Ovary (tissue), 7 donors: ENCODE measurements at regions not wholly inside any gene's neighbourhood (a gene's known extent, or its start where the extent isn't known, plus 50 kb on each side); places are given as distances from the start of the nearest gene placed in this dataset.
"Not testable (repeated sequence)": the region's sequence is repeated elsewhere in the genome, so short reads cannot be mapped to it uniquely, and the experiment has no call there.

ENCODE experiments used
- DNase-seq, 5 donors: peaks; one replicate each; pipeline ENCODE4 v3.0.0-alpha.2; 2019 to 2020
- H3K27ac ChIP-seq, 2 donors: fragments of 200-600 bp; one replicate each; pipeline versions ENCODE4 v1.5.1 to v1.8.0; 2019 to 2022
- H3K27me3 ChIP-seq: fragments of 200-600 bp; one replicate; pipeline ENCODE4 v1.8.0; 2022
- H3K36me3 ChIP-seq: fragments of 200-600 bp; sonication (generic); one replicate; pipeline ENCODE4 v1.5.1; 2019
- H3K4me1 ChIP-seq: one replicate; pipeline ENCODE4 v1.8.1; 2013; ENCODE audit warnings: mild to moderate bottlenecking, moderate library complexity; ENCODE audit not compliant: insufficient read depth
- H3K4me3 ChIP-seq: fragments of 200-600 bp; sonication (generic); one replicate; pipeline ENCODE4 v1.5.1; 2017
- H3K9me3 ChIP-seq, 2 donors: fragments of 200-600 bp in 1 of 2; sonication (generic) in 1 of 2; one replicate each; pipeline versions ENCODE4 v1.5.1 to v1.8.1; 2013 to 2019; ENCODE audit warnings: mild to moderate bottlenecking in 1 of 2, moderate library complexity in 1 of 2
- EP300 ChIP-seq: sonication (generic); formaldehyde crosslinking; IDR thresholded peaks from one replicate; pipeline ENCODE4 v1.6.1; 2017; ENCODE audit warnings: antibody characterized with exemption
- POLR2A ChIP-seq: fragments of 450-650 bp; IDR thresholded peaks from one replicate; pipeline ENCODE4 v1.6.1; 2017; ENCODE audit warnings: antibody characterized with exemption, mild to moderate bottlenecking, moderate library complexity
- WGBS, 3 donors: extraction: QIAGEN DNeasy Blood & Tissue Kit in 1 of 3; methylation state at CpG; one replicate each; pipeline versions ENCODE4 v1.1.5 to v1.1.7; 2013 to 2017; 5-methylcytosine and 5-hydroxymethylcytosine counted together
- intact Hi-C, 4 donors: fragments of 100-400 bp; cut with DNase I; formaldehyde crosslinking; loops; one replicate each; pipeline versions ENCODE4 v1.11.0 to v1.15.1; 2022 to 2023
- TF ChIP-seq, protein P1 (sequence below), 3 donors: fragments of 450-650 bp in 2 of 3; fragments of 200-600 bp in 1 of 3; IDR thresholded peaks; one replicate each; pipeline versions ENCODE4 v1.5.1 to v1.8.0; 2016 to 2022; ENCODE audit warnings: antibody characterized with exemption in 3 of 3, mild to moderate bottlenecking in 1 of 3
- donor health status: DM: no; HTN: no; CAD: no; lungs with moderate emphysema.
- donor health status: DM: no; HTN: no; CAD: no.
- donor health status: Bipolar disorder and iron deficiency.
- donor health status: DM: no; HTN: no; CAD: no.
- donor health status: DM: yes; HTN: yes; CAD: no.

- no peaks in the 10 kb centered on the region for H3K9me3 ChIP-seq
- DNase-seq = no peak
- WGBS, 3 donors = 73 to 92% (median 91%) methylated on average over 1 of the region's 1 CpG
- H3K27me3 ChIP-seq = no peaks in the 10 kb centered on the region
- no peak overlapping the region for H3K27ac ChIP-seq
- no peak overlapping the region for H3K4me3 ChIP-seq
- H3K4me1 ChIP-seq = no peaks in the 10 kb centered on the region
- TF ChIP-seq, protein P1, sequence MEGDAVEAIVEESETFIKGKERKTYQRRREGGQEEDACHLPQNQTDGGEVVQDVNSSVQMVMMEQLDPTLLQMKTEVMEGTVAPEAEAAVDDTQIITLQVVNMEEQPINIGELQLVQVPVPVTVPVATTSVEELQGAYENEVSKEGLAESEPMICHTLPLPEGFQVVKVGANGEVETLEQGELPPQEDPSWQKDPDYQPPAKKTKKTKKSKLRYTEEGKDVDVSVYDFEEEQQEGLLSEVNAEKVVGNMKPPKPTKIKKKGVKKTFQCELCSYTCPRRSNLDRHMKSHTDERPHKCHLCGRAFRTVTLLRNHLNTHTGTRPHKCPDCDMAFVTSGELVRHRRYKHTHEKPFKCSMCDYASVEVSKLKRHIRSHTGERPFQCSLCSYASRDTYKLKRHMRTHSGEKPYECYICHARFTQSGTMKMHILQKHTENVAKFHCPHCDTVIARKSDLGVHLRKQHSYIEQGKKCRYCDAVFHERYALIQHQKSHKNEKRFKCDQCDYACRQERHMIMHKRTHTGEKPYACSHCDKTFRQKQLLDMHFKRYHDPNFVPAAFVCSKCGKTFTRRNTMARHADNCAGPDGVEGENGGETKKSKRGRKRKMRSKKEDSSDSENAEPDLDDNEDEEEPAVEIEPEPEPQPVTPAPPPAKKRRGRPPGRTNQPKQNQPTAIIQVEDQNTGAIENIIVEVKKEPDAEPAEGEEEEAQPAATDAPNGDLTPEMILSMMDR (IDR thresholded peaks at IDR 0.05) = no peak
- TF ChIP-seq EP300 = no peak
- no peak for TF ChIP-seq POLR2A
- H3K36me3 ChIP-seq = no peaks in the 10 kb centered on the region
- intact Hi-C loops = no loop called here
These were observed 371.5 kb downstream of the PRELID2 start for GRCh38 chr5:145463634-145464033.

DNA sequence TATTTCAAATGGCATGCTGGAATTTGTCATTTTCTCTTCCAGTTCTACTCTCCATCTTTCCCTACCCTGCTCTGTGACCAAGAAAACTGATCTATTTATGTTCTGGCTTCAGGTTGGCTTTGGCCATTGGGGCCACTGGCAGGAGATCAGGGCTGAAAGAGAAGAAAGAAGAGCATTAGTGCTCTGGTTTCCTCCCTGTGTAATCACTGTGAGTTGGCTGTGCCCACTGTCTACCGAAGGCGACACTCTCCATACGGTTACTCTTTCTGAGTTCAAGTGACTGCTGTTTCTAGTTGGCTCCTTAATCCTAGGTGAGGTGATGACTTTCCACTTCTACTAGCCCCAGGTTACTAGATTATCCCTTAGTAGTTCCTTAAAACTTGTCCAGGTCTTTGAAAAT is 372.6 kb downstream of the PRELID2 start:
- 90 to 94% (median 92%) methylated on average over 3 of the region's 3 CpGs for WGBS, 3 donors
- Histone ChIP-seq H3K4me3 (no peak overlapping the region), H3K4me1 (no peaks in the 10 kb centered on the region), H3K9me3 (no peaks in the 10 kb centered on the region), H3K27me3 (no peaks in the 10 kb centered on the region), H3K36me3 (no peaks in the 10 kb centered on the region), H3K27ac (no peak overlapping the region)
- intact Hi-C loops = no loop called here
- TF ChIP-seq, protein P1 (IDR thresholded peaks at IDR 0.05) = no peak
- TF ChIP-seq POLR2A (no peak), EP300 (no peak)
- DNase-seq = no peak

DNA sequence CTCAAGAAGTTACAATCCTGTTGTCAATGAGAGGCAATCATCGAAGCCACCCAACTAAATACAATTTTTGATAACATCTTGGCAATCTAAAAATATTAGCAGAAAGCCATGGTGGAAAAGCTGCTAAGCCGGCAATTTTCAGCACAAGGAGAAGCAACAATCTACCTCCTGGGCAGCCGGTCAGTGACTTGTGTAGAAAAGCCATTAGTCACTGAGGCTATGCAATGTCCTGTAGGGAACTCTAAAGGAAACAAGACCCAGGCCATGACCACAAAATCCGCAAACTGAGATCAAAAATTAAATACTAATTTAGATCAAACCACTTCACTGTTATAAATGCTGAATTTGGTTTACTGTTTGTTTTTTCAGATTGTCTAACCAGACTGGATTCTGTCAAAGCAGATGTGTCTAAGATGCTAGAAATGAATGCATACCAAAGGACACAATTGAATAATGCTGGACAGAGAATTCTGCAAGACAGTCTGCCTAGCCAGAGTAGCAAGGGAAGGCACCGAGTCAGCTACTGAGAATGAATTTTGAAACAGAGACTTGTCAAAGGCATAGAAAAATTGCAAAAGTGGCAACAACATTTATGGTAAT is 384.8 kb downstream of the PRELID2 start:
- intact Hi-C loops = no loop called here
- WGBS, 3 donors = 84 to 93% (median 85%) methylated on average over 5 of the region's 5 CpGs
- no peak for TF ChIP-seq EP300
- TF ChIP-seq, protein P1 (IDR thresholded peaks at IDR 0.05) = no peak
- TF ChIP-seq POLR2A = no peak
- H3K27ac ChIP-seq = no peak overlapping the region
- H3K4me1 ChIP-seq = no peaks in the 10 kb centered on the region
- no peak overlapping the region for H3K4me3 ChIP-seq
- no peak for DNase-seq
- no peaks in the 10 kb centered on the region for H3K9me3 ChIP-seq
- H3K36me3 ChIP-seq = no peaks in the 10 kb centered on the region
- no peaks in the 10 kb centered on the region for H3K27me3 ChIP-seq

DNA sequence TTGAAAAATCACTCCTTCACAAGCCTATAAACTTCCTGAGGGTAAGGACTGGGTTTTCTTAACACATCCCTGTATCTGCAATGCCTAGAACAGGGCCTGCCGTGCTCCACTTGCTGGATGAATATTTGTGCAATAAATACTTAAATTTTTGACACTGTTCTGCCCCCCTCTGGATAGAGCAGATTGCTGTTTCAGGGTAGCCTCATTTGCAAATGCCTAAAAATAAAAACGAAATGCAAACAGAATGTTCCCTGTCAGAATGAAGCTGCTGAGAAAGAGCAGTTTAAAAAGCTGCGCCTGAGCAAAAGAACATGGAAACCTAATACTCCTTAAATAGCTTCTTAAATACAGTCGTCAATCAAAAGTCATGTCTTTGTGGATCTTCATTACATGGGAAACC is 385.3 kb downstream of the PRELID2 start:
- Histone ChIP-seq H3K4me1 (no peaks in the 10 kb centered on the region), H3K27me3 (no peaks in the 10 kb centered on the region), H3K9me3 (no peaks in the 10 kb centered on the region), H3K4me3 (no peak overlapping the region), H3K27ac (no peak overlapping the region), H3K36me3 (no peaks in the 10 kb centered on the region)
- TF ChIP-seq EP300 = no peak
- TF ChIP-seq POLR2A = no peak
- TF ChIP-seq, protein P1 (IDR thresholded peaks at IDR 0.05) = no peak
- DNase-seq = no peak
- intact Hi-C loops = no loop called here
- WGBS, 3 donors = 77 to 81% (median 80%) methylated on average over 4 of the region's 4 CpGs

- H3K9me3 ChIP-seq, H3K4me3 ChIP-seq, DNase-seq, H3K27me3 ChIP-seq, H3K4me1 ChIP-seq, H3K36me3 ChIP-seq, H3K27ac ChIP-seq, intact Hi-C loops: not testable (repeated sequence)
- 89 to 94% (median 92%) methylated on average over 3 of the region's 3 CpGs for WGBS, 3 donors
These were observed 388.3 kb downstream of the PRELID2 start for GRCh38 chr5:145446875-145447274.
